DMS114 treated with DMSO at 0.1 percent for 48 hours (cell line): ENCODE measurements at regions not wholly inside any gene's neighbourhood (a gene's known extent, or its start where the extent isn't known, plus 50 kb on each side); places are given as distances from the start of the nearest gene placed in this dataset.
"Not testable (repeated sequence)": the region's sequence is repeated elsewhere in the genome, so short reads cannot be mapped to it uniquely, and the experiment has no call there.

ENCODE experiments used
- DNase-seq: peaks from one replicate; lab custom pipeline; 2025; ENCODE audit not compliant: unreplicated experiment; lab: John Stamatoyannopoulos, UW

- DNase-seq: no peak
Observed at GRCh38 chr7:153170287-153170686, 410.7 kb downstream of the ACTR3B start.

GRCh38 chr7:153185936-153186335 lies 426.4 kb downstream of the ACTR3B start:
- no peak for DNase-seq

GRCh38 chr7:153188161-153188560 lies 428.6 kb downstream of the ACTR3B start:
- DNase-seq: no peak

- DNase-seq: no peak
Observed at GRCh38 chr7:153188630-153189029, 429.1 kb downstream of the ACTR3B start.

- DNase-seq: peak; percentile 2
Observed at GRCh38 chr7:153190452-153190851, 430.9 kb downstream of the ACTR3B start.

- DNase-seq: no peak
Observed at GRCh38 chr7:153190986-153191385, 431.4 kb downstream of the ACTR3B start.

GRCh38 chr7:153193144-153193595 lies 433.6 kb downstream of the ACTR3B start:
- DNase-seq: peak; percentile 29

GRCh38 chr7:153217032-153217431 lies 457.5 kb downstream of the ACTR3B start:
- DNase-seq: no peak

GRCh38 chr7:153224890-153225289 lies 465.3 kb downstream of the ACTR3B start:
- DNase-seq: no peak

GRCh38 chr7:153245136-153245535 lies 485.6 kb downstream of the ACTR3B start:
- DNase-seq: not testable (repeated sequence)

GRCh38 chr7:153245809-153246208 lies 486.3 kb downstream of the ACTR3B start:
- no peak for DNase-seq

GRCh38 chr7:153247926-153248325 lies 488.4 kb downstream of the ACTR3B start:
- DNase-seq: no peak

GRCh38 chr7:153258686-153259085 lies 499.1 kb downstream of the ACTR3B start:
- no peak for DNase-seq

- no peak for DNase-seq
Observed at GRCh38 chr7:153276394-153276793, 516.8 kb downstream of the ACTR3B start.

GRCh38 chr7:153286763-153287162 lies 527.2 kb downstream of the ACTR3B start:
- DNase-seq: no peak

GRCh38 chr7:153290066-153290465 lies 530.5 kb downstream of the ACTR3B start:
- DNase-seq: no peak

- DNase-seq: no peak
Observed at GRCh38 chr7:153297141-153297540, 537.6 kb downstream of the ACTR3B start.

GRCh38 chr7:153301936-153302335 lies 542.4 kb downstream of the ACTR3B start:
- no peak for DNase-seq

- DNase-seq: no peak
Observed at GRCh38 chr7:153320005-153320404, 560.5 kb downstream of the ACTR3B start.

GRCh38 chr7:153320681-153321080 lies 561.1 kb downstream of the ACTR3B start:
- DNase-seq: no peak

- DNase-seq: no peak
Observed at GRCh38 chr7:153322991-153323390, 563.4 kb downstream of the ACTR3B start.

GRCh38 chr7:153324094-153324493 lies 564.5 kb downstream of the ACTR3B start:
- DNase-seq: no peak

- no peak for DNase-seq
Observed at GRCh38 chr7:153327683-153328082, 568.1 kb downstream of the ACTR3B start.

GRCh38 chr7:153331427-153331826 lies 571.9 kb downstream of the ACTR3B start:
- DNase-seq: no peak
